ENCODE measurements at regions not wholly inside any gene's neighbourhood (a gene's known extent, or its start where the extent isn't known, plus 50 kb on each side); places are given as distances from the start of the nearest gene placed in this dataset.
A peak's percentile ranks its signal among the peaks of the same experiment; 100 is the strongest.

DNA sequence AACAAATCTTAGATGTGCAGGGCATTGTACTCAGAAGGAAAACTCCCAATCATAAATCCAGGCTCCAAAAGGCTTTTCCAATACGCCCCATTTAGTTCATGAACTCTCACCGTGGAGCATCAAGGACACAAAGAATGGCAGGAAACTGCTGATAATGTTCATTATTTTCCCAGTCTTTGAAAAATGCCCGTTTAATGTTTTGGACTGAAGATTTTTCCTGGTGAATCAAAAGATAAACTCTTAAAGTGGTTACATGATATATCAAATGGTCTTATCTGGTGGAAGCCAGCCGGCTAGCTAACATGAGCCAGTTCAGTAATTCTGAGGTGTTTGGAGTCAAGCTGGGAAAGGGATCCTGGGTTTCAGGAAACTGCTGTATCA, 62.1 kb upstream of the AP1S2 start:
- no peaks in the 10 kb centered on the region for H3K9me3 Mint-ChIP-seq
- ATAC-seq: no peak
- peaks cover 4% of the 10 kb centered on the region for H3K27me3 Mint-ChIP-seq
- no peak overlapping the region for H3K4me3 Mint-ChIP-seq
- H3K27ac Mint-ChIP-seq: no peak overlapping the region
- H3K36me3 Mint-ChIP-seq (ENCODE audit: low read depth): no peaks in the 10 kb centered on the region
- DNase-seq: no peak
- H3K4me1 Mint-ChIP-seq: peaks cover 12% of the 10 kb centered on the region

DNA sequence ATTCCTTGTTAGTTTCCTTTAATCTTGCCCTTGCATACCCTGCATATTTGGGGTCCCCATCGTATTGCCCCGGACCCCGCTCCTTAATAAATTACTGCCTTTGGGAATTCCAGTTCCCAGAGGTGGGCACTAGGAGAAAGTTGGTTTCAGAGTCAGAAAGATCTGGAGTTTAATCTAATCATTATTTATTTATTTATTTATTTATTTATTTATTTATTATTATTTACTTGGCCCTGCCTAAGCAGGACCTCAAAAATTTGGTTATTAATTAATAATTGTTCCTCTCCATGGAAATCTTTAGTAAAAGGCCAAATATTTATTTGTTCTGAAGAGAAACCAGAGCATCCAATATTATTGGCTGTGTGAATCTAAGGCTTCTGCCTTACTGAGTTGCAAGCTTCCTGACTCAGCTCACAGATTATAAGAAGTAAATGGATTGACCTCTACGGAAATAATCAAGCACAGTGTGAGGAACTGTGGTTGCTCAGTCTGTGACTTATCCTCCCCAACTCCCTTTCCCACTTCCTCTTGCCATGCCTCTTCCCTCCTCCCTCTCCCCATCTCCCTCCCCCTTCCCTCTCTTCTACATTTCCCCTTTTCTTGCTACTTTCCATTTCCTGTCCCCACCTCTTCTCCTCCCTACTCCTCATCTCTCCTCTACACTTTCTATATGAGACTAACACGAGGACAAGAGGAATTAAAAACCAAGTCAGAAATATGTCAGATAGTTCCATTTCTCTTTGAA, 61.5 kb upstream of the AP1S2 start:
- Mint-ChIP-seq H3K36me3 (ENCODE audit: low read depth) (no peaks in the 10 kb centered on the region), H3K4me3 (no peak overlapping the region), H3K27me3 (peaks cover 4% of the 10 kb centered on the region), H3K27ac (no peak overlapping the region), H3K9me3 (no peaks in the 10 kb centered on the region), H3K4me1 (peaks cover 14% of the 10 kb centered on the region)
- DNase-seq (no peak), ATAC-seq (no peak)

DNA sequence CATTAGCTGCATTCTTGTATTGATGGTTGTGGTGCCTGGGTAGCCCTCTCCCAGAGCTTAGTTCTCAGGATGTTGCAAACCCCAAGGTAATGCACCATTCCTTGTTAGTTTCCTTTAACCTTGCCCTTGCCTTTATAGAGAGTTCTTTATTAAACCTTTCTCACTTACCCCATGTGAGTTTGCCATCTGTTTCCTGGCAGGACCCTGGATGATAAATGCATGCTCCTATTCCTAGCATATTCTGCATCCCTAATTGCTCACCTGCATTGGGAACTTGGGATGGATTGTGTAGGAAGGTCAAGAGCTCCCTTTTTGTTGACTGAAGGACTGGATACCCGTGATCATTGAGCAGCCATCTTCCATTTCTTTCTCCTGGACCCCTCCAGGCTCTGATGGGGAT, 59.9 kb upstream of the AP1S2 start:
- Mint-ChIP-seq H3K27me3 (peaks cover 4% of the 10 kb centered on the region), H3K27ac (no peak overlapping the region), H3K4me1 (peaks cover 16% of the 10 kb centered on the region), H3K4me3 (no peak overlapping the region), H3K36me3 (ENCODE audit: low read depth) (no peaks in the 10 kb centered on the region), H3K9me3 (no peaks in the 10 kb centered on the region)
- ATAC-seq (no peak), DNase-seq (no peak)

DNA sequence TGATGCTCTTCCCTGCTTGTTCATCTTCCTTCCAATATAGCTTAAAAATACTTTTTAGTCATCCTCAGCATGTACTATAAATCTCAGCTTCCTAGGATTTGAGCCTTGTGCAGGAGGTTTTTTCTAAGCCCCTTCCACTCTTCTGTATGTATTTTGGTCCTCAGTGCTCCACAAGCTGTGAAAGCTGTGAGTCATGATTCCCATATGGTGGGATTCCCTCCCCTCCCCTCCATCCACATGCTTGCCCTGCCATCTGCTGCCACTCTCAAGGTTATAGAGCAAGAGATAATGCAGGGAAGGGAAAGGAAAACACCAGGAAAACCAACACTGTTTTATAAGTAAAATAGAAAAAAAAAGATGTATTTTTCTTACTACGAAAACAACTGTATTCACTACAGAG, 58.5 kb upstream of the AP1S2 start:
- H3K27ac Mint-ChIP-seq: no peak overlapping the region
- no peaks in the 10 kb centered on the region for H3K9me3 Mint-ChIP-seq
- peaks cover 16% of the 10 kb centered on the region for H3K4me1 Mint-ChIP-seq
- H3K27me3 Mint-ChIP-seq: peaks cover 4% of the 10 kb centered on the region
- ATAC-seq (no peak), DNase-seq (no peak)
- H3K4me3 Mint-ChIP-seq: no peak overlapping the region
- H3K36me3 Mint-ChIP-seq (ENCODE audit: low read depth): no peaks in the 10 kb centered on the region

DNA sequence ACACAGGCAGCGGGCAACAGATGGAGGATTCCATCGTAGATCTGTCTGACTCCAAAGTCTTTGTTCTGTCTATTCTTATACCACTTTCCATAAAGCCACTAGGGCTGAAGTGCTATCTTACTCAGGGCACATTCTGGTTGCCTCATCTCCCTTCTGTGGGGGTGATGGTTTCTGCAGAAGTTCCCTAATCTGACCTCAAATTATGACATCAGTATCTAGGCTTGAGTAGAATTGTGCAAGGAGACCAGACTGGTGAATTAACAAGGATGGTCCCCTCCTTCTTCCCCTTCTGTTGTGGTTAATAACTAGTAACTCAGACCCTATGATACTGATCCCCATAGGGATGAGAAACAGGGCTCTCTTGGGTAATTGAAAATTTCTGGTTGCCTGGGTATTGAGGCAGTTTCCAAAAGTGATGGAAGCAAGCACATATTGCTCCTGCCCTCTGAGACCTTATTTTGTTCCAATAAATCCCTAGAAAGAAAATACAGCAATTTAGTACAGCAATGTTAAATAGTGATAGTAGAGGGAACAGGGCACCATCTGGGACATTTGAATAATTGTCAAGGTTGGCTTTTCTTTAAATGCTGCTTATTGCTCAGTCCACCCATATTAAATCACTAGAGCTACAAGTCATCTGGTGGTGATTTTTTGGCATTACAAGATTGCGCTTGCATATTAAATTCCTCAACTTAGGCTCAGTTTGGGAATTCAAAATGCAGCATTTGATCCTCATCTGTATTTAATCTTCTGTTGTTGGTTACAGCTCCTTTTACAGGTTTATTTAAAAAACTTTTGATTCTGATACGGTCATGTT, 57.3 kb upstream of the AP1S2 start:
- H3K27me3 Mint-ChIP-seq: peaks cover 4% of the 10 kb centered on the region

DNA sequence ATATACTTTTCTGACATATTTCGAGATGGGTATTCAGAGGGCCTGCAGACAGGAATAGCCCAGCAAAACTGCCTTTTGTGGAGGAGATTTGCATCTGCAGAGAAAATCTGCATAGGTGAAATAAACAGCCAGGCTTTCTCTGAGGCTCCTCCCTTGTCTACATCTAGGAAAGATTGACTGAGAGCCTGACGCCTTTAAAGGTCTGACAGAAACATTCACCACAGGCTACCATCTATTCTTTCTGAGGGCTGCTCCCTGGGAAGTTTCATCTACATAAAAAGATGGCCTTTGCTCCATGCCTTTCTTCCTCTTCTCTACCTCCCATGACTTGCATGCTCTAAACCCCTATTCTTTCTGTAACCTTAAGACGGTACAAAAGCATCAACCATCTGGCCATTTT, 55.0 kb upstream of the AP1S2 start:
- Mint-ChIP-seq H3K9me3 (no peaks in the 10 kb centered on the region), H3K27me3 (peaks cover 4% of the 10 kb centered on the region), H3K36me3 (ENCODE audit: low read depth) (no peaks in the 10 kb centered on the region), H3K27ac (no peak overlapping the region), H3K4me3 (no peak overlapping the region), H3K4me1 (peaks cover 10% of the 10 kb centered on the region)
- ATAC-seq: no peak
- DNase-seq: no peak

More for the DNA sequence above, 57.3 kb upstream of the AP1S2 start:
- Mint-ChIP-seq H3K36me3 (ENCODE audit: low read depth) (no peaks in the 10 kb centered on the region), H3K4me3 (no peak overlapping the region), H3K9me3 (no peaks in the 10 kb centered on the region), H3K27ac (no peak overlapping the region), H3K4me1 (peaks cover 14% of the 10 kb centered on the region)
- ATAC-seq (peak; percentile 69), DNase-seq (no peak)

DNA sequence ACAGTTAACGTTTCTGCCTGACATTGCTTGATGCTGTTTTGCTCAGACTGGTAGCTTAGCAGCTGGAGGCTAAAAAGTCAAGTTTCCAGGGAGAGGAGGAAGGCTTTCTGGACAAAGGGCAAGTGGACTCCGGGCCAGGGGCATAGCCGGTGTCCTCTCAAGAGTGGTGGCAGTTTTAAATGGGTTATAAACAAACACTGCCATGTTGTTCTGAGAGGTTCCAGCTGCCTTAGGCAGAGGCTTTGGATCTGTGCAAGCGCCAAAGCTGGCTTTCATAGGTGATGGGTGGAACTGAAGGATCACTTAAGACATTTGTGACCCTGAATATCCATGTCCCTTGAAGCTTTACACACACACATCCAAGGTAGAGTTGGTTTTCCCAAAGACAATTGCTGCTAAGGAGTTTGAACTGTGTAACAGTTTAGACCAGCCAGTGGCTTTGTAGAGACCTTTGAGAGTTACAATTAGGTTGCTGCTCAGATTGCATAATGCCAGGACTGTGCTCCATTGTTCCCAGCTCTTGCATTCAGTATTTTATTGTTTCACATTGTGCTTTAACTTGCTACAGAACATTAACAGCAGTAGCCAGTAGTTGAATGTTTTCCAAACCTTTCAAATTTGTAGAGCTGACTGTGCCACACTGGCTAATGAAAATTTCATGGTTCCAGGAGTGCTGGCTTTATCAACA, 54.1 kb upstream of the AP1S2 start:
- DNase-seq (no peak), ATAC-seq (no peak)
- H3K4me3 Mint-ChIP-seq: no peak overlapping the region
- no peak overlapping the region for H3K27ac Mint-ChIP-seq
- no peaks in the 10 kb centered on the region for H3K36me3 Mint-ChIP-seq (ENCODE audit: low read depth)
- no peaks in the 10 kb centered on the region for H3K9me3 Mint-ChIP-seq
- H3K27me3 Mint-ChIP-seq: peaks cover 4% of the 10 kb centered on the region
- H3K4me1 Mint-ChIP-seq: peaks cover 10% of the 10 kb centered on the region

DNA sequence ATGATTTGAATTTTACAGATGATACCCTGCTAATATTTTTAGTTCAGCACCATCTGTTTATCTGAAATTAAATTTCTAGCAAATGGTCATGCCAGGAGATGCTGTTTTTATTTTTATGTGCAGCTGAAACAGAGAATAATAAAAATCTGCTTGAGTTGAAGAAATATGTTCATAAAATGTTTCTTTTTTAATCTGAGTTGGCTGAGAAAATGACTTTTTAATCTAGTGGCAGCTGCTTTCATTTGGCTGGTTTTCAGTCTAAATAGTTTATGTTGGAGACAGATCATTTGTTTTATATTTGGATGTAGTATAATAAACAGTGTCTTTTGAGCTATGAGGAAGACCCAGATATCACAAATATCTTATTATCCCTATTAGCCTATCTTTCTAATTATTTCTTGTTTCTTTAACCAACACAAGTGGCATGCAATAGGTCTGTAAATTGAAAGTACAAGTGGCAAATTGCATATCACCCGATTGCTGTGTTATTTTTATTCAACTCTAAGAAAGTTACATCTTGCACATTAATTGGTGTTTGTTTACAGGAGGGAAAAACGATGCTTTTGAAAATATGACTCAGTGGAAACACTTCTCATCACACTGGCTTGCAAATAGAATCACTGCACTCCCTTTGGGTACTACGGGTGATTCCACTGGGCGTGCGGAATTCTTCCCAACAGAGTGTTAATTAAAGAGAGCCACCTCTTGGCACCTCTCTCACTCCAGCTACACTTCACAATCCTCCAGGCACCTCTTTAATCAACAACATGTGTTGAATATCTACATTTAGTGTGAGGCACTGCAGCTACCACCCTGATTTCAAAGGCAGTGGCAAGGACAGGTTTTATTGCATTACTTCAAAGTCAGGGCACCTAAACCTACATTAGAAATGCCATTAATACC, 51.7 kb upstream of the AP1S2 start:
- no peaks in the 10 kb centered on the region for H3K36me3 Mint-ChIP-seq (ENCODE audit: low read depth)
- H3K4me1 Mint-ChIP-seq: peaks cover 7% of the 10 kb centered on the region
- no peak overlapping the region for H3K27ac Mint-ChIP-seq
- H3K9me3 Mint-ChIP-seq: peaks cover 6% of the 10 kb centered on the region
- H3K27me3 Mint-ChIP-seq: no peaks in the 10 kb centered on the region
- no peak for ATAC-seq
- no peak for DNase-seq
- H3K4me3 Mint-ChIP-seq: no peak overlapping the region

All from activated naive CD8-positive, alpha-beta T cell treated with anti-CD3 and anti-CD28 coated beads, Interleukin-2, amount 50 U/mL, for 24 hours (primary cell).